H9 (cell line): ENCODE measurements at regions not wholly inside any gene's neighbourhood (a gene's known extent, or its start where the extent isn't known, plus 50 kb on each side); places are given as distances from the start of the nearest gene placed in this dataset.

Experiments used
- DNase-seq: peaks from one replicate; pipeline ENCODE4 v3.0.0-alpha.2; 2017
- H2AFZ ChIP-seq: one replicate; pipeline ENCODE4 v1.6.1; 2013; ENCODE audit warnings: mild to moderate bottlenecking, low read length, control low read depth, moderate library complexity
- H2AK5ac ChIP-seq: 2 replicates; pipeline ENCODE4 v1.6.1; 2013; ENCODE audit warnings: low read length, control low read depth, mixed read lengths; ENCODE audit not compliant: insufficient read length
- H2BK120ac ChIP-seq: one replicate; pipeline ENCODE4 v1.6.1; 2013; ENCODE audit warnings: low read depth, mild to moderate bottlenecking, low read length, control low read depth, inconsistent platforms; ENCODE audit not compliant: poor library complexity, severe bottlenecking
- H2BK12ac ChIP-seq: 2 replicates; pipeline ENCODE4 v1.6.1; 2013; ENCODE audit warnings: low read length, control low read depth, mixed read lengths, low read depth; ENCODE audit not compliant: insufficient read length
- H2BK15ac ChIP-seq: 2 replicates; pipeline ENCODE4 v1.6.1; 2013; ENCODE audit warnings: low read depth, low read length, control low read depth
- H2BK20ac ChIP-seq: one replicate; pipeline ENCODE4 v1.6.1; 2013; ENCODE audit warnings: low read depth, mild to moderate bottlenecking, low read length, control low read depth, inconsistent platforms; ENCODE audit not compliant: poor library complexity, severe bottlenecking
- H2BK5ac ChIP-seq: 2 replicates; pipeline ENCODE4 v1.6.1; 2013; ENCODE audit warnings: low read length, control low read depth, mixed read lengths; ENCODE audit not compliant: insufficient read length
- H3K14ac ChIP-seq: 2 replicates; pipeline ENCODE4 v1.6.1; 2013; ENCODE audit warnings: low read length, control low read depth; ENCODE audit not compliant: insufficient read depth
- H3K18ac ChIP-seq: 2 replicates; pipeline ENCODE4 v1.6.1; 2013; ENCODE audit warnings: low read depth, mild to moderate bottlenecking, mixed read lengths, low read length, control low read depth; ENCODE audit not compliant: insufficient read length
- H3K23ac ChIP-seq: 2 replicates; pipeline ENCODE4 v1.6.1; 2013; ENCODE audit warnings: low read length, control low read depth, mixed read lengths, low read depth; ENCODE audit not compliant: insufficient read length
- H3K23me2 ChIP-seq: 2 replicates; pipeline ENCODE4 v1.6.1; 2013; ENCODE audit warnings: low read depth, mild to moderate bottlenecking, mixed read lengths, low read length, control low read depth; ENCODE audit not compliant: insufficient read length, poor library complexity, severe bottlenecking
- H3K27ac ChIP-seq: 2 replicates; pipeline ENCODE4 v1.5.1; 2013; ENCODE audit warnings: low read length, control low read depth, mixed read lengths, low read depth; ENCODE audit not compliant: insufficient read length
- H3K27me3 ChIP-seq: 2 replicates; pipeline ENCODE4 v1.6.1; 2013; ENCODE audit warnings: low read length, control low read depth, inconsistent platforms; ENCODE audit not compliant: insufficient read depth
- H3K4ac ChIP-seq: 2 replicates; pipeline ENCODE4 v1.6.1; 2013; ENCODE audit warnings: low read depth, mild to moderate bottlenecking, control low read depth, inconsistent platforms, low read length, moderate library complexity
- H3K4me1 ChIP-seq: 2 replicates; pipeline ENCODE4 v1.6.1; 2013; ENCODE audit warnings: low read length, control low read depth, inconsistent platforms; ENCODE audit not compliant: insufficient read depth
- H3K4me2 ChIP-seq: 2 replicates; pipeline ENCODE4 v1.6.1; 2013; ENCODE audit warnings: low read length, control low read depth, mixed read lengths; ENCODE audit not compliant: insufficient read length, insufficient read depth
- H3K56ac ChIP-seq: 2 replicates; pipeline ENCODE4 v1.6.1; 2013; ENCODE audit warnings: low read depth, mild to moderate bottlenecking, mixed read lengths, low read length, control low read depth; ENCODE audit not compliant: insufficient read length
- H3K79me1 ChIP-seq: 2 replicates; pipeline ENCODE4 v1.6.1; 2013; ENCODE audit warnings: low read depth, mild to moderate bottlenecking, moderate library complexity, low read length, control low read depth, inconsistent platforms; ENCODE audit not compliant: insufficient read depth, poor library complexity, severe bottlenecking
- H3K79me2 ChIP-seq: 2 replicates; pipeline ENCODE4 v1.6.1; 2013; ENCODE audit warnings: low read length, control low read depth, inconsistent platforms; ENCODE audit not compliant: insufficient read depth
- H3K9ac ChIP-seq: 2 replicates; pipeline ENCODE4 v1.6.1; 2013; ENCODE audit warnings: low read length, control low read depth, mixed read lengths; ENCODE audit not compliant: insufficient read length; ENCODE audit errors: extremely low read depth
- H3K9me3 ChIP-seq: one replicate; pipeline ENCODE4 v1.6.1; 2013; ENCODE audit warnings: low read depth, low read length, inconsistent platforms; ENCODE audit not compliant: control insufficient read depth
- H3T11ph ChIP-seq: one replicate; pipeline ENCODE4 v1.6.1; 2013; ENCODE audit warnings: mild to moderate bottlenecking, low read length, control low read depth, inconsistent platforms
- H4K20me1 ChIP-seq: one replicate; pipeline ENCODE4 v1.6.1; 2013; ENCODE audit not compliant: control insufficient read depth, insufficient read length, insufficient read depth
- H4K5ac ChIP-seq: 2 replicates; pipeline ENCODE4 v1.6.1; 2013; ENCODE audit warnings: low read depth, mild to moderate bottlenecking, mixed read lengths, low read length, control low read depth; ENCODE audit not compliant: insufficient read length
- H4K8ac ChIP-seq: replicated peaks from 2 replicates; pipeline ENCODE4 v1.6.1; 2013; ENCODE audit warnings: low read length, control low read depth, mixed read lengths, low read depth; ENCODE audit not compliant: insufficient read length
- H4K91ac ChIP-seq: 2 replicates; pipeline ENCODE4 v1.6.1; 2013; ENCODE audit warnings: low read depth, mild to moderate bottlenecking, moderate library complexity, mixed read lengths, low read length, control low read depth; ENCODE audit not compliant: insufficient read length
- H3K27ac Mint-ChIP-seq, 3 experiments: 2 replicates in 2 of 3; 3 replicates in 1 of 3; pipeline ENCODE4 v1.8.0; 2020 to 2021; ENCODE audit warnings: mixed read lengths in 3 of 3, mild to moderate bottlenecking in 1 of 3, moderate library complexity in 1 of 3
- H3K27me3 Mint-ChIP-seq: 2 replicates; pipeline ENCODE4 v1.8.0; 2021; ENCODE audit warnings: low read depth, mild to moderate bottlenecking, moderate library complexity, mixed read lengths
- H3K36me3 Mint-ChIP-seq, 3 experiments: 2 replicates in 2 of 3; 3 replicates in 1 of 3; pipeline ENCODE4 v1.8.0; 2020 to 2021; ENCODE audit warnings: low read depth in 3 of 3, mixed read lengths in 3 of 3; ENCODE audit not compliant: insufficient read depth in 1 of 3
- H3K4me1 Mint-ChIP-seq, 2 experiments: 2 replicates each; pipeline ENCODE4 v1.8.0; 2020; ENCODE audit warnings: mixed read lengths in 2 of 2
- H3K4me3 Mint-ChIP-seq, 2 experiments: 2 replicates in 1 of 2; 3 replicates in 1 of 2; pipeline ENCODE4 v1.8.0; 2020 to 2021; ENCODE audit warnings: mild to moderate bottlenecking in 2 of 2, mixed read lengths in 2 of 2, moderate library complexity in 1 of 2
- H3K9me3 Mint-ChIP-seq, 2 experiments: 2 replicates in 1 of 2; 3 replicates in 1 of 2; pipeline ENCODE4 v1.8.0; 2020; ENCODE audit warnings: mild to moderate bottlenecking in 2 of 2, mixed read lengths in 2 of 2, moderate library complexity in 1 of 2
- WGBS: extraction: QIAGEN DNeasy Blood & Tissue Kit; methylation state at CpG from one replicate; pipeline ENCODE4 v1.1.7; 2013; ENCODE audit warnings: missing lambda C conversion rate, low lambda C conversion rate, mixed read lengths; ENCODE audit not compliant: insufficient read length; ENCODE audit errors: extremely low coverage; 5-methylcytosine and 5-hydroxymethylcytosine counted together
- TF ChIP-seq, protein P1 (sequence below): fragments of 200-600 bp; sonication (generic); conservative IDR thresholded peaks from 3 replicates; pipeline ENCODE4 v1.8.0; 2021; ENCODE audit warnings: antibody characterized with exemption, mild to moderate bottlenecking

DNA sequence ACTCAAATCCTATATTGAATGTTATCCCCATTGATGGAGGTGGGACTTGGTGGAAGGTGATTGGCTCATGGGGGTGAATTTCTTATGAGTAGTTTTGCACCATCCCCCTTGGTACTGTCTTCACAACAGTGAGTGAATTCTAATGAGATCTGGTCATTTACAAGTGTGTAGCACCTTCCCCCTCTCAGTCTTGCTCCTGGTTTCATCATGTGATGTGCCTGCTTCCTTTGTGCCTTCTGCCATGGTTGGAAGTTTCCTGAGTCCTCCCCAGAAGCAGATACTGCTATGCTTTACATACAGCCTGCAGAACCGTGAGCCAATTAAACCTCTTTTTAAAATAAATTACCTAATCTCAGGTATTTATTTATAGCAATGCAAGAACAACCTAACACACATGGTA lies 302.4 kb upstream of the KITLG start:
- Histone ChIP-seq H3K9ac (no peak overlapping the region), H3K79me1 (no peaks in the 10 kb centered on the region), H3K27ac (no peak overlapping the region), H3K14ac (no peak overlapping the region), H4K5ac (no peak overlapping the region), H2BK20ac (no peak overlapping the region), H2AFZ (no peak overlapping the region), H3K79me2 (no peaks in the 10 kb centered on the region), H3K56ac (no peak overlapping the region), H3K4me2 (no peak overlapping the region), H2BK15ac (no peak overlapping the region), H4K8ac (no peak overlapping the region), H3K9me3 (no peaks in the 10 kb centered on the region), H4K91ac (no peak overlapping the region), H3K18ac (no peak overlapping the region), H3K23me2 (no peaks in the 10 kb centered on the region), H2BK5ac (no peak overlapping the region), H2AK5ac (no peak overlapping the region), H3K4ac (no peak overlapping the region), H2BK12ac (no peak overlapping the region), H4K20me1 (no peaks in the 10 kb centered on the region), H3K23ac (no peak overlapping the region), H3K4me1 (no peaks in the 10 kb centered on the region), H3T11ph (no peak overlapping the region), H2BK120ac (no peak overlapping the region), H3K27me3 (no peaks in the 10 kb centered on the region)
- no peak for DNase-seq
- Mint-ChIP-seq H3K36me3 (no peaks in the 10 kb centered on the region), H3K9me3 (no peaks in the 10 kb centered on the region), H3K4me3 (no peak overlapping the region), H3K4me1 (no peaks in the 10 kb centered on the region), H3K27ac (no peak overlapping the region), H3K27me3 (no peaks in the 10 kb centered on the region; the same call in 1 of the 2 replicates)
- no CpG with 5 or more reads among the region's 1 CpG for WGBS
- TF ChIP-seq, protein P1, sequence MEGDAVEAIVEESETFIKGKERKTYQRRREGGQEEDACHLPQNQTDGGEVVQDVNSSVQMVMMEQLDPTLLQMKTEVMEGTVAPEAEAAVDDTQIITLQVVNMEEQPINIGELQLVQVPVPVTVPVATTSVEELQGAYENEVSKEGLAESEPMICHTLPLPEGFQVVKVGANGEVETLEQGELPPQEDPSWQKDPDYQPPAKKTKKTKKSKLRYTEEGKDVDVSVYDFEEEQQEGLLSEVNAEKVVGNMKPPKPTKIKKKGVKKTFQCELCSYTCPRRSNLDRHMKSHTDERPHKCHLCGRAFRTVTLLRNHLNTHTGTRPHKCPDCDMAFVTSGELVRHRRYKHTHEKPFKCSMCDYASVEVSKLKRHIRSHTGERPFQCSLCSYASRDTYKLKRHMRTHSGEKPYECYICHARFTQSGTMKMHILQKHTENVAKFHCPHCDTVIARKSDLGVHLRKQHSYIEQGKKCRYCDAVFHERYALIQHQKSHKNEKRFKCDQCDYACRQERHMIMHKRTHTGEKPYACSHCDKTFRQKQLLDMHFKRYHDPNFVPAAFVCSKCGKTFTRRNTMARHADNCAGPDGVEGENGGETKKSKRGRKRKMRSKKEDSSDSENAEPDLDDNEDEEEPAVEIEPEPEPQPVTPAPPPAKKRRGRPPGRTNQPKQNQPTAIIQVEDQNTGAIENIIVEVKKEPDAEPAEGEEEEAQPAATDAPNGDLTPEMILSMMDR, result no peak
